Neural crest cell (in vitro differentiated cells): ENCODE measurements at regions not wholly inside any gene's neighbourhood (a gene's known extent, or its start where the extent isn't known, plus 50 kb on each side); places are given as distances from the start of the nearest gene placed in this dataset.

ENCODE experiments used
- DNase-seq: peaks from one replicate; pipeline ENCODE4 v3.0.0; 2021; ENCODE audit warnings: low read depth, mixed read lengths, low spot score
- H3K27ac Mint-ChIP-seq: one replicate; pipeline ENCODE4 v1.8.0; 2021; ENCODE audit warnings: mild to moderate bottlenecking, mixed read lengths; ENCODE audit not compliant: unreplicated experiment
- H3K27me3 Mint-ChIP-seq: 2 replicates; pipeline ENCODE4 v1.8.0; 2021; ENCODE audit warnings: low read depth, mild to moderate bottlenecking, mixed read lengths
- H3K36me3 Mint-ChIP-seq: 2 replicates; pipeline ENCODE4 v1.8.0; 2021; ENCODE audit warnings: low read depth, mild to moderate bottlenecking, mixed read lengths
- H3K4me1 Mint-ChIP-seq: 2 replicates; pipeline ENCODE4 v1.8.0; 2021; ENCODE audit warnings: mixed read lengths
- H3K4me3 Mint-ChIP-seq: one replicate; pipeline ENCODE4 v1.8.0; 2021; ENCODE audit warnings: mild to moderate bottlenecking, mixed read lengths
- H3K9me3 Mint-ChIP-seq: 2 replicates; pipeline ENCODE4 v1.8.0; 2021; ENCODE audit warnings: mixed read lengths
- TF ChIP-seq, protein P1 (sequence below): fragments of 200-600 bp; sonication (generic); conservative IDR thresholded peaks from 2 replicates; pipeline ENCODE4 v1.5.0; 2021; ENCODE audit warnings: antibody characterized with exemption, mild to moderate bottlenecking

DNA sequence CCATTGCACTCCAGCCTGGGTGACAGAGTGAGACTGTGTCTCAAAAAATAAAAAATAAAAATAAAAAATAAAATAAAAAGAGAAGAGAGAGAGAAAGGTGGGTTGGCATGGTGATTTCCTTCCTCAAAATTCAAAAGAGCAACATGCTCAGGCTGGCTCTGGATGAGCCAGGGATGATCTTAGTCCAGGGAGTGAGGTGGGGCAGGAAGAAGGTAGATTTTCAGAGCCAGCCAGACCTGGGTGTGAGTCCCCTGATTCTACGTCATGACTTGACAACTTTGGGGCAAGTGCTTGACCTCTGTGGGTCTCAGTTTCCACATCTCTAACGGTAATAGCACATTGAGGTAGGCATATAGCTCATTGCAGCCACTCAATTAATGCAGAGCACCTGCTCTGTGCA is 109.4 kb upstream of the CTBP2 start:
- Mint-ChIP-seq H3K9me3 (peaks cover 2% of the 10 kb centered on the region), H3K27me3 (peaks cover 2% of the 10 kb centered on the region), H3K36me3 (no peaks in the 10 kb centered on the region), H3K4me1 (no peaks in the 10 kb centered on the region), H3K27ac (no peak overlapping the region), H3K4me3 (no peak overlapping the region)
- TF ChIP-seq, protein P1, sequence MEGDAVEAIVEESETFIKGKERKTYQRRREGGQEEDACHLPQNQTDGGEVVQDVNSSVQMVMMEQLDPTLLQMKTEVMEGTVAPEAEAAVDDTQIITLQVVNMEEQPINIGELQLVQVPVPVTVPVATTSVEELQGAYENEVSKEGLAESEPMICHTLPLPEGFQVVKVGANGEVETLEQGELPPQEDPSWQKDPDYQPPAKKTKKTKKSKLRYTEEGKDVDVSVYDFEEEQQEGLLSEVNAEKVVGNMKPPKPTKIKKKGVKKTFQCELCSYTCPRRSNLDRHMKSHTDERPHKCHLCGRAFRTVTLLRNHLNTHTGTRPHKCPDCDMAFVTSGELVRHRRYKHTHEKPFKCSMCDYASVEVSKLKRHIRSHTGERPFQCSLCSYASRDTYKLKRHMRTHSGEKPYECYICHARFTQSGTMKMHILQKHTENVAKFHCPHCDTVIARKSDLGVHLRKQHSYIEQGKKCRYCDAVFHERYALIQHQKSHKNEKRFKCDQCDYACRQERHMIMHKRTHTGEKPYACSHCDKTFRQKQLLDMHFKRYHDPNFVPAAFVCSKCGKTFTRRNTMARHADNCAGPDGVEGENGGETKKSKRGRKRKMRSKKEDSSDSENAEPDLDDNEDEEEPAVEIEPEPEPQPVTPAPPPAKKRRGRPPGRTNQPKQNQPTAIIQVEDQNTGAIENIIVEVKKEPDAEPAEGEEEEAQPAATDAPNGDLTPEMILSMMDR, result no peak
- DNase-seq, result no peak

DNA sequence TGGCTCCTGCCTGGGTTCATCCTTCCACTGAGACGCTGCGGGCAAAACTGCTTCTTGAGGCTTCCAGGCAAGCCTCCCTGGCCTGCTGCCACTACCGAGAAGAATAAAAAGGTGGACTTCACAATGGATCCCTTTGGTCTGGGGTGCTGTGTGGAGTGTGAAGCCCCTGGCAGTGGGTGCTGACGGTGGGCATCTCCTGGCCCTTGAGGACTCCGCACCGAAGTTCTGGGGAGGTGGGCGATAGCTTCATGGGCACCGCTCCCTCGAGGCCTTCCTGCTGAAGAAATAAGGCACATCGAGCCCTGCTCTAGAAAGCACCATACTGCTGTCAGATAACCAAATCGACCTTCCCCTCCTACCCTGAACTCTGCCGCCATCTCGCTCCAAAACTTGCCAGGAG is 106.6 kb upstream of the CTBP2 start:
- no peak for DNase-seq
- TF ChIP-seq, protein P1, result no peak
- H3K4me1 Mint-ChIP-seq, result no peaks in the 10 kb centered on the region
- H3K27me3 Mint-ChIP-seq, result peaks cover 5% of the 10 kb centered on the region
- H3K36me3 Mint-ChIP-seq, result no peaks in the 10 kb centered on the region
- no peak overlapping the region for H3K27ac Mint-ChIP-seq
- no peak overlapping the region for H3K4me3 Mint-ChIP-seq
- H3K9me3 Mint-ChIP-seq, result peaks cover 2% of the 10 kb centered on the region

DNA sequence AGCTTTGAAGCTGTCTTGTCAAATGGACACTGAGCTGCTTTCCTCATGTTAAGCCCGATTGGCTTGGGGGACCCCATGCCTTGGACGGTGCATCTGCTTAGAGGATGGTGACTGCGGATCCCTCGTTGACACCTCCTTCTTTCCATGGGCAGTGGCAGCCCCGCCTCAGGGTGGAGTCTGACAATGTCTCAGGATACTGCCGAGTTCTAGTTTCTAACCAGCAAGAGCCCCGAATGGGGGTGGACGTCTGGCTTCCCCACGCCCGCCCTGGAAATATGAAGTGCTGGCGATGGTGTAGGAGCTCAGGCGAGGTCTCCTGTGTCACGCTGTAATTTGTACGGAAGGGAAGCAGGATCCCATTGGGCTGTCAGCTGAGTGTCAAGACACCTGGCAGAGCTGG is 106.2 kb upstream of the CTBP2 start:
- TF ChIP-seq, protein P1, result no peak
- no peaks in the 10 kb centered on the region for H3K36me3 Mint-ChIP-seq
- peaks cover 5% of the 10 kb centered on the region for H3K27me3 Mint-ChIP-seq
- DNase-seq, result no peak
- no peak overlapping the region for H3K27ac Mint-ChIP-seq
- H3K4me1 Mint-ChIP-seq, result no peaks in the 10 kb centered on the region
- H3K9me3 Mint-ChIP-seq, result peaks cover 2% of the 10 kb centered on the region
- no peak overlapping the region for H3K4me3 Mint-ChIP-seq

DNA sequence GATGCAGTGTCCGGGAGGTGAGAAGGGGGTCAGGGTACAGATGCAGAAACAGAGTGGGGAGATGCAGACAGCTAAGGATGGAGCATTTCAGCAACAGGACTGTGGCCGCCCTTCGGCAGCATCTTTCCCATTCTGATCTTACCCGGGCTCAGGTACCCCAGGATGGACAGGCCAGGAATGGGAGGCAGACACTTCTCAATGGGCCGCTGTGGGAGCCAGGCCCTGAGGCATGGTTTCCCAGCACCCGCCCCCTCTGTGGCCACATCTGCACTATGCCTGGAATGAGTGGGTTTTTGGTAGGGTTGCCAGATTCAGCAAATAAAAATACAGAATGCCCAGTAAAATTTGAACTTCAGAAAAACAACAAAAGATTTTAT is 105.2 kb upstream of the CTBP2 start:
- Mint-ChIP-seq H3K36me3 (no peaks in the 10 kb centered on the region), H3K4me3 (no peak overlapping the region), H3K9me3 (peaks cover 5% of the 10 kb centered on the region), H3K4me1 (no peaks in the 10 kb centered on the region), H3K27ac (no peak overlapping the region), H3K27me3 (peaks cover 5% of the 10 kb centered on the region)
- TF ChIP-seq, protein P1, result no peak
- no peak for DNase-seq

DNA sequence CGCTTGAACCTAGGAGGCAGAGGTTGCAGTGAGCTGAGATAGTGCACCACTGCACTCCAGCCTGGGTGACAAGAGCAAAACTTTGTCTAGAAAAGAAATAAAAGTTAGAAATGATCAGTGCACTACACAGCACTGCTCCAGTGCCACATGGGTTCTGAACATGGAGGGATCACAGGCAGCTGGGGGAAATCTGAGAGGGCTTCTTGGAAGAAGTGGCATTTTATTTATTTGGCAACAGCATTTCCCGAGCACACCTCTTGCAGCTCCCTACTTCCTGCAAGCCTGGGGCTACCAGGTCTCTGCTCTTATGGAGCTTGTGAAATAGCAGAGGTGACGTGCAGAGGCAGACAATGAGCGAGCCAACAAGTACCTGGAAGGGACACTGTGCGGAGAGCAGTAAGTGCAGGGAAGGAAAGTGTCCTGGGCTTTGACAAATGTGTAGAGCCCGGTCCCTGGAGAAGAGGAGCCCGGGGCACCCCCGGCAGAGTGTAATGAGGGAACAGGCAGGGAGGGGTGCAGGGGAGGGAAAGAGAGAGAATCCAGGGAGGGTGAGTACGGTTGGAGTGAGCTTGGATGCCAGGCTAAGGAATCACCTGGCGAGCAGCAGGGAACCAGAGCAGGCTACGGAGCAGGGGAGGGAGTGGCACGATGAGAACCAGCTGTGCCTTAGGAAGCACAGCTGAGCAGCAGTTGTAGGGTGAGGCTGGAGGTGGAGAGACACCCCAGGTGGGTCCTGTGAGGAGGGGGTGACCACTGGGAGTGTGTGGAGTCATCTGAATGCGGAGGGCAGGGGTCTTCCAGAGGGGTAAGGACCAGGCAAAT is 104.6 kb upstream of the CTBP2 start:
- H3K27me3 Mint-ChIP-seq, result peaks cover 5% of the 10 kb centered on the region
- H3K36me3 Mint-ChIP-seq, result no peaks in the 10 kb centered on the region
- peak overlapping the region; percentile 90 for H3K27ac Mint-ChIP-seq
- TF ChIP-seq, protein P1, result no peak
- no peak for DNase-seq
- H3K9me3 Mint-ChIP-seq, result peaks cover 5% of the 10 kb centered on the region
- H3K4me1 Mint-ChIP-seq, result no peaks in the 10 kb centered on the region
- H3K4me3 Mint-ChIP-seq, result no peak overlapping the region
